Epithelial cell of proximal tubule (primary cell): ENCODE measurements at regions not wholly inside any gene's neighbourhood (a gene's known extent, or its start where the extent isn't known, plus 50 kb on each side); places are given as distances from the start of the nearest gene placed in this dataset.

Source experiments
- DNase-seq: peaks from one replicate; pipeline ENCODE4 v3.0.0-alpha.2; 2011; ENCODE audit warnings: low read depth
- H3K4me3 ChIP-seq: 2 replicates; pipeline ENCODE4 v1.5.1; 2011; ENCODE audit warnings: low read depth, mild to moderate bottlenecking, low read length
- TF ChIP-seq, protein P1 (sequence below): conservative IDR thresholded peaks from 2 replicates; pipeline ENCODE4 v1.5.1; 2012; ENCODE audit warnings: low read depth, mild to moderate bottlenecking, low read length

DNA sequence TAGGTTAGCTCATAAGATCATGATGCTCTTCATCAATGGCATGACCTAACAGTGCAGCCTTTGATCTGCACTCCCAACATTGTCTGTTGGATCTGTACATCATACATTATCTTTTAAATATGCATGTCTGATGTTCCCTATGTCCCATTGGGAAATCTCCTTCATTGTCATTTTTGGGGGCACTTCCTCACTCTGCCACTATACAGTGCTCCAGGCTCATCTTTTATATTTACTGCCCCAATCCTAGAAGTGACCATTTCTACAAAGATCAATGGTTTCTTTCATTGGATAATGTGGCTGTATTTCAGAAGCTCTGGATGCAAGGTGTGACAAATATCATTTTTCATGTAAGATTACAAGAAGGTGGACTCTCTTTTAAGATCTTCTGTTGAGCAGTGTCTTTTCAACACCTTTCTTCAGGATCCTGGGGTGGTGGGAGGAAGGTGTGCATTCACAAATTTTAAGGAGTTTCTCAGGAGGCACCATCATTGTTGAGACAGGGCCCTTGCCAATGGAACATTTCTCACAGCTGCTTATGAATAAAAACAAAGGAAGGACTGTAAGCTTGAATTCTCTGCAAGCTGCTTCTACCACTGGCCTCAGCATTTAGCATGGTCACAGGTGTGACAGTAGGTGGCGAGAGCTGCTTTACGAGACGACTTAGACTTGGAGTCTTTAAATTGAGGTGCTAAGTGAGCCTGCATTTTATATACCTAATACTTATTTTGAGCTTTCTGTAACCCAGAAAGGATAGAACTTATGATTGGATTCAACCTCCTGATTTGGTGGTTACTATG lies 403.0 kb downstream of the LMO7 start:
- TF ChIP-seq, protein P1, sequence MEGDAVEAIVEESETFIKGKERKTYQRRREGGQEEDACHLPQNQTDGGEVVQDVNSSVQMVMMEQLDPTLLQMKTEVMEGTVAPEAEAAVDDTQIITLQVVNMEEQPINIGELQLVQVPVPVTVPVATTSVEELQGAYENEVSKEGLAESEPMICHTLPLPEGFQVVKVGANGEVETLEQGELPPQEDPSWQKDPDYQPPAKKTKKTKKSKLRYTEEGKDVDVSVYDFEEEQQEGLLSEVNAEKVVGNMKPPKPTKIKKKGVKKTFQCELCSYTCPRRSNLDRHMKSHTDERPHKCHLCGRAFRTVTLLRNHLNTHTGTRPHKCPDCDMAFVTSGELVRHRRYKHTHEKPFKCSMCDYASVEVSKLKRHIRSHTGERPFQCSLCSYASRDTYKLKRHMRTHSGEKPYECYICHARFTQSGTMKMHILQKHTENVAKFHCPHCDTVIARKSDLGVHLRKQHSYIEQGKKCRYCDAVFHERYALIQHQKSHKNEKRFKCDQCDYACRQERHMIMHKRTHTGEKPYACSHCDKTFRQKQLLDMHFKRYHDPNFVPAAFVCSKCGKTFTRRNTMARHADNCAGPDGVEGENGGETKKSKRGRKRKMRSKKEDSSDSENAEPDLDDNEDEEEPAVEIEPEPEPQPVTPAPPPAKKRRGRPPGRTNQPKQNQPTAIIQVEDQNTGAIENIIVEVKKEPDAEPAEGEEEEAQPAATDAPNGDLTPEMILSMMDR: no peak
- no peak for DNase-seq
- no peak overlapping the region for H3K4me3 ChIP-seq

DNA sequence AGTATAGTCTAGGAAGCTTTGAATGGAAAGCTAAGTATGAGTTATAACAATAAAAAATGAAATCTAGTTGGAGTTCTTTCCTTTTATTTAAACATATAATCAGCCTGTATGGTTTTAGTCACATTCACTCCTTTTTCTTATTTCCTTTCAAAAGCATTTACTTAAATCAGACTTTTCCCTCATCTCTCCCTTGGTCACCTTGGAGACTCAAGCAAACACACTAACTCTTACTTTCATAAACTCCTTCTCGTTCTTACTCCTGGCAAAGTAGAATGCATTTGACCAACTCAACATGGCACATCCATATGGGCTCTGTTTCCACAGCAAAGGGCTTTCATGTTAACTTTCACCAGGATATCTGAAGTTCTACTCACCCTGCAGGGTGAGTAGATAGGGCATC lies 400.0 kb downstream of the LMO7 start:
- TF ChIP-seq, protein P1: no peak
- DNase-seq: no peak

DNA sequence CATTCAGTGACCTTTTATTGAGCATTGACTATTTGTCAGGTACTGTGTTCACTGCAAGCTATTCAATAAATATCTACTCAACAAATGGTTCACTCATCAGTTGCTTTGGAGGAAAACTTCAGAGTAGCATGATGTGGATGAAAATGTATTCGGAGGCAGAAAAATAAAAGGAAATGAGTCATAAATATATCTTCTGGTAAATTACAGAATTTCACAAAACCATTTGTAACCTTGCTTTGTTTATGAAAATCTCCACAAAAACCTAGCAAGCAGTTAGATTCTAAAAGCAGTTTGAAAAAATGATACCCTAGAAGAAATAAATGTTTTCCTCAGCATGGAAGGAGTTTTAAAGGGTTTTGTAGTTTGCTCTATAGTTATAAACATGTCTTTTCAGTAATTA lies 399.6 kb downstream of the LMO7 start:
- TF ChIP-seq, protein P1: no peak
- DNase-seq: no peak
- no peak overlapping the region for H3K4me3 ChIP-seq

More for the DNA sequence above, 400.0 kb downstream of the LMO7 start:
- no peak overlapping the region for H3K4me3 ChIP-seq

DNA sequence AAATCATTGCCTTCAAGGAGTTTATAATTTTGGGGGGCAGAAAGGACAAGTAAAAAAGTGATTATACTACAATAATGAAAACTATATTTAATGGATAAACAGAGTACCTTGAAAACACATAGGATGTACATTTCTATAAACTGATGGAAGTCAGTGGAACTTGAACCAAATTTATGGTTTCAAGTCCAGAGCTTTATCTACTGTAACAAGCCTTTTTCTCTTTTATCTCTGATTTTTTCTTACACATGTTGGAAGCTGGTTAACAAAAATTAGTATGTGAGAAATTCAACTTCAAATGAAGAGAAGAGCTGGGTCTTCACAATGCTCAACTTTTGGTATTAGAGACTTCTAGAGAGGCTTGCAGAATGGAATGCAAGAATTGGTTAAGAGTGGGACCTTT lies 393.6 kb downstream of the LMO7 start:
- H3K4me3 ChIP-seq: no peak overlapping the region
- TF ChIP-seq, protein P1: no peak
- no peak for DNase-seq

DNA sequence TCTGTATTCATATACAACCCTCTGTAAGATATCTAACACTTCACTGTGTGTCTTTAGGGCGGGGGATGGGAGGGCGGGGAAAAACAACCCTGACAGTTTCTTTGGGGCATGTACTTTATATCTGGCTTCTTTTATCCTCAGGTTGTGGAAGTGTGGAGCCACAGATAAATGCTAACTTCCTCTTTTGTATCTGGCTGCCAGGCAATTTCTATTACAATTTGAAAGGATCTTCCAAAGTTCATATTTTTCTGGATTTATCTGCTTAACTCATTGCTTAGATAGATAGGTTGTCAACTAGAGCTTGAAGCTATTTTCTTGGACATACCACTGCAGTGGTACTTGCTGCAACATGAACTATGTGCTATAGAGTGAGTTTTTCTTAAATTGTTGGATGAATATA lies 393.0 kb downstream of the LMO7 start:
- no peak for DNase-seq
- TF ChIP-seq, protein P1: no peak
- H3K4me3 ChIP-seq: no peak overlapping the region

DNA sequence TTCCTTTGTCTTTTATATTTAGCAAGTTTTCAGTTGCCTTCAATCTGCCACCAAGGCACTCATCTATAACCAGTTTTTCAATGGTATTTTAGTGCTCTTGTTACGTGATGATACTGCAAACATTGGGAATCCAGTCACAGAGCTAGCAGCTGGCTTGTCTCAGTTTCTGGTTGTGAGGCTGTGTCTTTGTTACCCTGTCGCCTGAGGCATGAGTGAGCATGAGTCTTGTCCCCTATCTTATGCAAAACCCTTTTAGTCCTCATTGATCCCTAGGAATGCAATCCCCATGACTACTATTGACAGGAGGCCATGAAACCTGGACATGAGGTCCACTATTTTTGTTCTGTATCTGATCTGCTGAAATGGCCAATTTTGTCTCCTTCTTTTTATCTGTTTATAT lies 391.0 kb downstream of the LMO7 start:
- DNase-seq: no peak
- H3K4me3 ChIP-seq: no peak overlapping the region
- TF ChIP-seq, protein P1: no peak

DNA sequence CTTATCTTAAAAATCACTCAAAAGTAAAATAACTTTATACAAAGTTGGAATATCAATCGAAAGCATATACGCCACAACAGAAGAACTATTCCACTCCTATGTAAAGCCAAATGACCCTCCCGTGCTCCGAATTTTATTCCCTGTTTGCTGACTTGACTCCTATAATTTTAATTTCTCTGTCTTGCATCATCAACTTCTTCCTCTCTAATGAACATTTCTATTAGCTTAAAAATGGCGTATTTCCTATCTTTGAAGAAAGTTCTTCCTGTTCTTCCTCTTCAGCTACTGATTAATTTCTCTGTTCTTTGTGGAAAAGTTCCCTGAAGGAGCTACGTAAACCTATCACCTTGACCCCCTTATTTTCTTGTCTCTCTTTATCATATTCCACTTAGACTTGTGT lies 389.3 kb downstream of the LMO7 start:
- TF ChIP-seq, protein P1: no peak
- no peak for DNase-seq
- H3K4me3 ChIP-seq: no peak overlapping the region
